GM23338 (cell line): ENCODE measurements at regions not wholly inside any gene's neighbourhood (a gene's known extent, or its start where the extent isn't known, plus 50 kb on each side); places are given as distances from the start of the nearest gene placed in this dataset.

ENCODE experiments used
- ATAC-seq: fragments of 200-7000 bp; cut with Tn5 transposase; 3 replicates; pipeline ENCODE4 v1.9.1; 2020
- DNase-seq: peaks from one replicate; pipeline ENCODE4 v3.0.0-alpha.2; 2015; ENCODE audit warnings: low spot score
- H2AFZ ChIP-seq: fragments of 200-600 bp; sonication (generic); 2 replicates; pipeline ENCODE4 v1.8.0; 2016; ENCODE audit warnings: antibody characterized with exemption, mild to moderate bottlenecking, moderate library complexity
- H3F3A ChIP-seq: fragments of 200-600 bp; sonication (generic); replicated peaks from 2 replicates; pipeline ENCODE4 v1.8.0; 2017; ENCODE audit warnings: antibody characterized with exemption, mixed run types, low read depth
- H3K27ac ChIP-seq: fragments of 200-600 bp; sonication (generic); 2 replicates; pipeline ENCODE4 v1.6.1; 2016; ENCODE audit warnings: low read depth
- H3K27me3 ChIP-seq: fragments of 200-600 bp; sonication (generic); 2 replicates; pipeline ENCODE4 v1.8.0; 2016; ENCODE audit warnings: mild to moderate bottlenecking, mixed run types, moderate library complexity; ENCODE audit not compliant: insufficient read depth
- H3K36me3 ChIP-seq: fragments of 200-600 bp; sonication (generic); 2 replicates; pipeline ENCODE4 v1.8.0; 2016; ENCODE audit warnings: mild to moderate bottlenecking; ENCODE audit not compliant: insufficient read depth
- H3K4me1 ChIP-seq: fragments of 200-600 bp; sonication (generic); 2 replicates; pipeline ENCODE4 v1.8.0; 2016; ENCODE audit warnings: mild to moderate bottlenecking, moderate library complexity; ENCODE audit not compliant: insufficient read depth
- H3K4me2 ChIP-seq: fragments of 200-600 bp; sonication (generic); 2 replicates; pipeline ENCODE4 v1.7.1; 2017; ENCODE audit warnings: mixed run types
- H3K4me3 ChIP-seq: fragments of 200-600 bp; sonication (generic); 2 replicates; pipeline ENCODE4 v1.6.1; 2016; ENCODE audit warnings: mixed run types
- H3K79me2 ChIP-seq: fragments of 200-600 bp; sonication (generic); replicated peaks from 2 replicates; pipeline ENCODE4 v1.8.0; 2017; ENCODE audit warnings: mild to moderate bottlenecking; ENCODE audit not compliant: insufficient read depth
- H3K9me2 ChIP-seq: fragments of 200-600 bp; sonication (generic); 2 replicates; pipeline ENCODE4 v1.8.0; 2017; ENCODE audit not compliant: insufficient read depth
- H4K20me1 ChIP-seq: fragments of 200-600 bp; sonication (generic); replicated peaks from 2 replicates; pipeline ENCODE4 v1.8.0; 2017; ENCODE audit warnings: mild to moderate bottlenecking; ENCODE audit not compliant: insufficient read depth
- H3K27ac Mint-ChIP-seq: 2 replicates; pipeline ENCODE4 v1.8.0; 2020; ENCODE audit warnings: inconsistent platforms, mild to moderate bottlenecking, moderate library complexity, mixed read lengths
- H3K27me3 Mint-ChIP-seq: 3 replicates; pipeline ENCODE4 v1.8.0; 2022; ENCODE audit warnings: low read depth, mild to moderate bottlenecking, moderate library complexity, mixed read lengths, inconsistent platforms; ENCODE audit not compliant: insufficient read depth, poor library complexity
- H3K36me3 Mint-ChIP-seq: 3 replicates; pipeline ENCODE4 v1.8.0; 2021; ENCODE audit warnings: low read depth, mild to moderate bottlenecking, inconsistent platforms, moderate library complexity, mixed read lengths
- H3K4me1 Mint-ChIP-seq: 3 replicates; pipeline ENCODE4 v1.8.0; 2020; ENCODE audit warnings: mild to moderate bottlenecking, inconsistent platforms, mixed read lengths
- H3K4me3 Mint-ChIP-seq: 3 replicates; pipeline ENCODE4 v1.8.0; 2021; ENCODE audit warnings: moderate library complexity, mild to moderate bottlenecking, inconsistent platforms, mixed read lengths
- H3K9me3 Mint-ChIP-seq: 3 replicates; pipeline ENCODE4 v1.8.0; 2020; ENCODE audit warnings: moderate library complexity, mild to moderate bottlenecking, inconsistent platforms, mixed read lengths
- CREB1 ChIP-seq: fragments of 250-450 bp; sonication (Bioruptor Pico); IDR thresholded peaks from 2 replicates; pipeline ENCODE4 v1.5.0; 2020; ENCODE audit warnings: low read depth, mild to moderate bottlenecking, moderate library complexity
- CTCF ChIP-seq, 2 experiments: fragments of 200-600 bp in 1 of 2; sonication (generic) in 1 of 2; conservative IDR thresholded peaks; 2 replicates each; pipeline versions ENCODE4 v1.5.1 to v1.6.1; 2016 to 2017; ENCODE audit warnings: antibody characterized with exemption in 2 of 2, low read depth in 2 of 2, mild to moderate bottlenecking in 2 of 2, moderate library complexity in 1 of 2
- ETS1 ChIP-seq: IDR thresholded peaks from 2 replicates; pipeline ENCODE4 v1.6.1; 2016; ENCODE audit warnings: antibody characterized with exemption
- EZH2 ChIP-seq: fragments of 200-600 bp; sonication (generic); IDR thresholded peaks from one replicate; pipeline ENCODE4 v1.8.0; 2017; ENCODE audit warnings: antibody characterized with exemption, mild to moderate bottlenecking, low read depth; ENCODE audit not compliant: unreplicated experiment
- EZH2phosphoT487 ChIP-seq: fragments of 200-600 bp; sonication (generic); IDR thresholded peaks from one replicate; pipeline ENCODE4 v1.8.1; 2018; ENCODE audit warnings: antibody characterized with exemption; ENCODE audit not compliant: unreplicated experiment
- NANOG ChIP-seq: IDR thresholded peaks from 2 replicates; pipeline ENCODE4 v1.6.1; 2016; ENCODE audit warnings: antibody characterized with exemption, borderline replicate concordance
- POLR2AphosphoS5 ChIP-seq: IDR thresholded peaks from 2 replicates; pipeline ENCODE4 v1.6.1; 2016; ENCODE audit warnings: antibody characterized with exemption, low read depth
- REST ChIP-seq: IDR thresholded peaks from one replicate; pipeline ENCODE4 v1.6.1; 2018; ENCODE audit warnings: antibody characterized with exemption; ENCODE audit not compliant: unreplicated experiment
- STAT1 ChIP-seq: IDR thresholded peaks from one replicate; pipeline ENCODE4 v1.6.1; 2016; ENCODE audit warnings: antibody characterized with exemption; ENCODE audit not compliant: unreplicated experiment
- ZNF114 ChIP-seq: fragments of 250-450 bp; sonication (Bioruptor Pico); IDR thresholded peaks from 2 replicates; pipeline ENCODE4 v1.5.0; 2020; ENCODE audit warnings: mild to moderate bottlenecking, moderate library complexity
- ZNF331 ChIP-seq: fragments of 250-450 bp; sonication (Bioruptor Pico); IDR thresholded peaks from 2 replicates; pipeline ENCODE4 v1.5.0; 2020; ENCODE audit warnings: low read depth, mild to moderate bottlenecking, moderate library complexity
- ZNF462 ChIP-seq: fragments of 250-450 bp; sonication (Bioruptor Pico); IDR thresholded peaks from 2 replicates; pipeline ENCODE4 v1.5.0; 2020; ENCODE audit warnings: mild to moderate bottlenecking, moderate library complexity

- Histone ChIP-seq H3K27me3 (no peaks in the 10 kb centered on the region), H3K36me3 (no peaks in the 10 kb centered on the region), H3K4me2 (no peak overlapping the region), H3K79me2 (no peaks in the 10 kb centered on the region), H3K9me2 (no peaks in the 10 kb centered on the region), H3K4me1 (peaks cover 10% of the 10 kb centered on the region), H3K4me3 (no peak overlapping the region), H2AFZ (no peak overlapping the region), H4K20me1 (no peaks in the 10 kb centered on the region), H3K27ac (no peak overlapping the region), H3F3A (no peaks in the 10 kb centered on the region)
- no peak for TF ChIP-seq POLR2AphosphoS5
- no peak for TF ChIP-seq NANOG
- TF ChIP-seq REST: no peak
- no peak for TF ChIP-seq CTCF (conservative IDR thresholded peaks at IDR 0.05; ENCODE audit: low read depth in 2 of 2)
- TF ChIP-seq ZNF331 (CRISPR knock-in tag): no peak
- TF ChIP-seq CREB1: no peak
- TF ChIP-seq EZH2phosphoT487: no peak
- no peak for TF ChIP-seq ZNF462 (CRISPR knock-in tag)
- TF ChIP-seq EZH2: no peak
- no peak for TF ChIP-seq STAT1
- no peak for TF ChIP-seq ZNF114 (CRISPR knock-in tag)
- TF ChIP-seq ETS1: no peak
- Mint-ChIP-seq H3K27me3 (peaks cover 2% of the 10 kb centered on the region), H3K4me1 (peaks cover 18% of the 10 kb centered on the region), H3K9me3 (no peaks in the 10 kb centered on the region), H3K36me3 (no peaks in the 10 kb centered on the region), H3K4me3 (no peak overlapping the region), H3K27ac (no peak overlapping the region)
- ATAC-seq: no peak
- no peak for DNase-seq
These were observed 108.6 kb downstream of the RPLP1 start for GRCh38 chr15:69561071-69561784.
